A549 (cell line): ENCODE measurements at regions not wholly inside any gene's neighbourhood (a gene's known extent, or its start where the extent isn't known, plus 50 kb on each side); places are given as distances from the start of the nearest gene placed in this dataset.

Experiments
- BCL3 ChIP-seq: fragments of >200 bp; sonication (Bioruptor Twin); formaldehyde crosslinking; IDR thresholded peaks from 3 replicates; pipeline ENCODE4 v1.6.1; 2016
- CEBPB ChIP-seq, 2 experiments: fragments of >200 bp in 1 of 2; sonication (Bioruptor Twin) in 1 of 2; formaldehyde crosslinking in 1 of 2; IDR thresholded peaks; 2 replicates each; pipeline ENCODE4 v1.6.1; 2012 to 2016
- CHD2 ChIP-seq: fragments of 150-350 bp; IDR thresholded peaks from 2 replicates; pipeline ENCODE4 v1.6.1; 2014; ENCODE audit warnings: low read length; ENCODE audit not compliant: partially characterized antibody
- CHD4 ChIP-seq: fragments of 200-600 bp; sonication (generic); IDR thresholded peaks from 2 replicates; pipeline ENCODE4 v1.6.1; 2016; ENCODE audit warnings: antibody characterized with exemption, mild to moderate bottlenecking, borderline replicate concordance
- CTCF ChIP-seq: fragments of >200 bp; sonication (Bioruptor Twin); formaldehyde crosslinking; IDR thresholded peaks from 3 replicates; pipeline ENCODE4 v1.5.1; 2016
- EP300 ChIP-seq, 2 experiments: fragments of >200 bp; sonication (Bioruptor Twin); formaldehyde crosslinking; IDR thresholded peaks; 2 replicates in 1 of 2; 3 replicates in 1 of 2; pipeline ENCODE4 v1.6.1; 2016 to 2017
- MAX ChIP-seq: IDR thresholded peaks from 2 replicates; pipeline ENCODE4 v1.6.1; 2012
- POLR2A ChIP-seq: IDR thresholded peaks from 2 replicates; pipeline ENCODE4 v1.6.1; 2012; ENCODE audit warnings: mild to moderate bottlenecking, low read length
- POLR2AphosphoS2 ChIP-seq: conservative IDR thresholded peaks from 2 replicates; pipeline ENCODE4 v1.6.1; 2012; ENCODE audit warnings: low read length, improper control_type of control experiment, inconsistent platforms
- REST ChIP-seq: fragments of 200-600 bp; sonication (generic); IDR thresholded peaks from 2 replicates; pipeline ENCODE4 v1.6.1; 2016; ENCODE audit warnings: antibody characterized with exemption, mild to moderate bottlenecking, moderate library complexity
- USF2 ChIP-seq: fragments of 450-650 bp; IDR thresholded peaks from 2 replicates; pipeline ENCODE4 v1.6.1; 2014; ENCODE audit warnings: antibody characterized with exemption
- ZNF302 ChIP-seq: fragments of 250-450 bp; sonication (Bioruptor Pico); IDR thresholded peaks from 2 replicates; pipeline ENCODE4 v1.9.0; 2021; ENCODE audit warnings: inconsistent platforms, mild to moderate bottlenecking, moderate library complexity

GRCh38 chr2:47720559-47720958 lies 62.4 kb upstream of the MSH6 start:
- TF ChIP-seq CTCF: no peak
- no peak for TF ChIP-seq POLR2AphosphoS2
- TF ChIP-seq ZNF302 (CRISPR knock-in tag): no peak
- no peak for TF ChIP-seq MAX
- TF ChIP-seq CEBPB (IDR thresholded peaks at IDR 0.05): no peak
- TF ChIP-seq EP300 (IDR thresholded peaks at IDR 0.05): no peak
- TF ChIP-seq BCL3: no peak
- TF ChIP-seq USF2: no peak
- no peak for TF ChIP-seq POLR2A
- no peak for TF ChIP-seq CHD4
- no peak for TF ChIP-seq CHD2
- TF ChIP-seq REST: no peak
